SU-DHL-6 (cell line): ENCODE measurements at regions not wholly inside any gene's neighbourhood (a gene's known extent, or its start where the extent isn't known, plus 50 kb on each side); places are given as distances from the start of the nearest gene placed in this dataset.

Experiments
- CTCF ChIP-seq: fragments of 200-600 bp; sonication (generic); IDR thresholded peaks from one replicate; pipeline ENCODE4 v1.5.1; 2017; ENCODE audit warnings: antibody characterized with exemption, mild to moderate bottlenecking, low read length, moderate library complexity; ENCODE audit not compliant: insufficient read depth, poor library complexity, severe bottlenecking
- EZH2phosphoT487 ChIP-seq: fragments of 200-600 bp; sonication (generic), shearing (Covaris generic); conservative IDR thresholded peaks from 2 replicates; pipeline ENCODE4 v1.6.1; 2018; ENCODE audit warnings: mild to moderate bottlenecking, antibody characterized with exemption, low read length, moderate library complexity, mixed read lengths

GRCh38 chr3:21168471-21168870 lies 582.5 kb downstream of the ZNF385D start:
- TF ChIP-seq CTCF (no peak), EZH2phosphoT487 (no peak)
